HCT116 (cell line): ENCODE measurements at regions not wholly inside any gene's neighbourhood (a gene's known extent, or its start where the extent isn't known, plus 50 kb on each side); places are given as distances from the start of the nearest gene placed in this dataset.

Experiments used
- ATAC-seq: fragments of 200-7000 bp; cut with Tn5 transposase; 2 replicates; pipeline ENCODE4 v1.9.1; 2020; ENCODE audit warnings: mild to moderate bottlenecking, moderate library complexity
- BruUV-seq: library from RNA; stranded (reverse); fragments of 400-500 nt; replicated peaks from 2 replicates; lab custom pipeline; 2021; lab: Mats Ljungman, UMichigan
- CTCF ChIA-PET: fragments of 300-600 bp; sonication (Branson Sonifier 250); formaldehyde crosslinking; loops from one replicate; lab custom pipeline; 2021; ENCODE audit warnings: antibody characterized with exemption; lab: Charles Lee
- POLR2A ChIA-PET: fragments of 300-600, 350-600 bp; sonication (Branson Sonifier 250); formaldehyde crosslinking; loops from one replicate; lab custom pipeline; 2021; ENCODE audit warnings: antibody characterized with exemption; lab: Charles Lee
- RAD21 ChIA-PET, 2 experiments: fragments of 300-600 bp; sonication (Branson Sonifier 250); formaldehyde crosslinking; loops; one replicate each; lab custom pipeline; 2023; ENCODE audit warnings: low total read pairs in 2 of 2; ENCODE audit not compliant: uncharacterized antibody in 2 of 2, unreplicated experiment in 2 of 2, low non-redundant PET in 1 of 2; lab: Charles Lee
- DNase-seq: peaks from one replicate; pipeline ENCODE4 v3.0.0-alpha.2; 2010; ENCODE audit warnings: low read depth, low spot score
- H2AFZ ChIP-seq: fragments of 200-600 bp; shearing (Covaris generic), sonication (generic); 2 replicates; pipeline ENCODE4 v1.6.1; 2017; ENCODE audit warnings: low read depth, mixed run types, mixed read lengths, antibody characterized with exemption, low read length; ENCODE audit not compliant: poor library complexity, severe bottlenecking
- H3K27ac ChIP-seq: 2 replicates; pipeline ENCODE4 v1.5.1; 2012; ENCODE audit warnings: low read depth, low read length
- H3K27me3 ChIP-seq: fragments of 200-600 bp; sonication (generic); 2 replicates; pipeline ENCODE4 v1.6.1; 2016; ENCODE audit warnings: mixed run types, low read length, mixed read lengths; ENCODE audit not compliant: insufficient read depth
- H3K36me3 ChIP-seq, 2 experiments: fragments of 200-500 bp in 1 of 2; fragments of 200-600 bp in 1 of 2; sonication (Bioruptor generic) in 1 of 2; sonication (generic) in 1 of 2; 2 replicates each; pipeline versions ENCODE4 v1.5.1 to v1.6.1; 2014 to 2016; ENCODE audit warnings: low read length in 2 of 2, inconsistent platforms in 1 of 2, mixed read lengths in 1 of 2, mixed run types in 1 of 2; ENCODE audit not compliant: insufficient read depth in 2 of 2, control insufficient read depth in 1 of 2
- H3K4me1 ChIP-seq, 2 experiments: fragments of 200-600 bp in 1 of 2; sonication (generic) in 1 of 2; 2 replicates each; pipeline versions ENCODE4 v1.5.1 to v1.6.1; 2012 to 2017; ENCODE audit warnings: low read length in 2 of 2, inconsistent platforms in 1 of 2, mild to moderate bottlenecking in 1 of 2, mixed read lengths in 1 of 2, mixed run types in 1 of 2, moderate library complexity in 1 of 2; ENCODE audit not compliant: insufficient read depth in 2 of 2, control insufficient read depth in 1 of 2
- H3K4me2 ChIP-seq: fragments of 200-600 bp; sonication (generic); 2 replicates; pipeline ENCODE4 v1.6.1; 2017; ENCODE audit warnings: mixed run types, low read length, mixed read lengths
- H3K4me3 ChIP-seq, 2 experiments: fragments of 200-600 bp in 1 of 2; sonication (generic) in 1 of 2; replicated peaks in 1 of 2; 2 replicates each; pipeline ENCODE4 v1.5.1; 2011 to 2016; ENCODE audit warnings: low read length in 2 of 2, control low read depth in 1 of 2, low read depth in 1 of 2, mild to moderate bottlenecking in 1 of 2, mixed read lengths in 1 of 2, mixed run types in 1 of 2
- H3K79me2 ChIP-seq: fragments of 200-600 bp; sonication (generic); 2 replicates; pipeline ENCODE4 v1.6.1; 2017; ENCODE audit warnings: mild to moderate bottlenecking, mixed run types, low read length, moderate library complexity, mixed read lengths; ENCODE audit not compliant: insufficient read depth
- H3K9ac ChIP-seq: fragments of 200-600 bp; sonication (generic); 2 replicates; pipeline ENCODE4 v1.6.1; 2016; ENCODE audit warnings: low read length, mixed read lengths
- H3K9me2 ChIP-seq: fragments of 200-600 bp; sonication (generic), shearing (Covaris generic); 2 replicates; pipeline ENCODE4 v1.6.1; 2017; ENCODE audit warnings: mixed run types, mild to moderate bottlenecking, moderate library complexity; ENCODE audit not compliant: insufficient read depth
- H3K9me3 ChIP-seq, 2 experiments: fragments of 200-500 bp in 1 of 2; fragments of 200-600 bp in 1 of 2; sonication (Bioruptor generic) in 1 of 2; sonication (generic) in 1 of 2; 2 replicates each; pipeline ENCODE4 v1.6.1; 2014 to 2017; ENCODE audit warnings: low read length in 2 of 2, mixed read lengths in 2 of 2, inconsistent platforms in 1 of 2, low read depth in 1 of 2, mild to moderate bottlenecking in 1 of 2, mixed run types in 1 of 2, moderate library complexity in 1 of 2; ENCODE audit not compliant: control insufficient read depth in 1 of 2, insufficient read depth in 1 of 2
- H4K20me1 ChIP-seq: fragments of 200-600 bp; sonication (generic), shearing (Covaris generic); 2 replicates; pipeline ENCODE4 v1.6.1; 2017; ENCODE audit warnings: mixed run types, mild to moderate bottlenecking, moderate library complexity; ENCODE audit not compliant: insufficient read depth
- ATF3 ChIP-seq: IDR thresholded peaks from 2 replicates; pipeline ENCODE4 v1.6.1; 2012
- CEBPB ChIP-seq: IDR thresholded peaks from 2 replicates; pipeline ENCODE4 v1.6.1; 2012; ENCODE audit warnings: low read depth
- CTCF ChIP-seq, 3 experiments: fragments of 200-600 bp in 1 of 3; sonication (generic) in 1 of 3; IDR thresholded peaks in 2 of 3; conservative IDR thresholded peaks in 1 of 3; 2 replicates each; pipeline ENCODE4 v1.5.1; 2012 to 2017; ENCODE audit warnings: low read depth in 2 of 3, low read length in 2 of 3, antibody characterized with exemption in 1 of 3, borderline replicate concordance in 1 of 3, control low read depth in 1 of 3, mild to moderate bottlenecking in 1 of 3, mixed read lengths in 1 of 3, mixed run types in 1 of 3, moderate library complexity in 1 of 3; ENCODE audit not compliant: insufficient read depth in 1 of 3
- EGR1 ChIP-seq: IDR thresholded peaks from 2 replicates; pipeline ENCODE4 v1.6.1; 2012; ENCODE audit warnings: low read depth
- ELF1 ChIP-seq: IDR thresholded peaks from 2 replicates; pipeline ENCODE4 v1.6.1; 2012; ENCODE audit warnings: low read depth, borderline replicate concordance
- EZH2 ChIP-seq: fragments of 200-600 bp; sonication (generic); IDR thresholded peaks from 2 replicates; pipeline ENCODE4 v1.6.1; 2017; ENCODE audit warnings: antibody characterized with exemption, mixed run types
- EZH2phosphoT487 ChIP-seq: fragments of 200-600 bp; IDR thresholded peaks from 2 replicates; pipeline ENCODE4 v1.6.1; 2018; ENCODE audit warnings: antibody characterized with exemption, borderline replicate concordance
- FOSL1 ChIP-seq: IDR thresholded peaks from 2 replicates; pipeline ENCODE4 v1.6.1; 2012; ENCODE audit warnings: low read depth
- JUND ChIP-seq: IDR thresholded peaks from 2 replicates; pipeline ENCODE4 v1.6.1; 2012
- MAX ChIP-seq: IDR thresholded peaks from 2 replicates; pipeline ENCODE4 v1.6.1; 2012
- POLR2AphosphoS5 ChIP-seq: IDR thresholded peaks from 2 replicates; pipeline ENCODE4 v1.6.1; 2011; ENCODE audit warnings: mild to moderate bottlenecking, low read depth, low read length, moderate library complexity
- RAD21 ChIP-seq: IDR thresholded peaks from 2 replicates; pipeline ENCODE4 v1.6.1; 2012; ENCODE audit warnings: low read depth, mild to moderate bottlenecking
- SIN3A ChIP-seq: IDR thresholded peaks from 2 replicates; pipeline ENCODE4 v1.6.1; 2012; ENCODE audit warnings: low read depth
- SP1 ChIP-seq: IDR thresholded peaks from 2 replicates; pipeline ENCODE4 v1.6.1; 2012; ENCODE audit warnings: low read depth
- SRF ChIP-seq: IDR thresholded peaks from 2 replicates; pipeline ENCODE4 v1.6.1; 2012; ENCODE audit warnings: low read depth
- TCF7L2 ChIP-seq: IDR thresholded peaks from 2 replicates; pipeline ENCODE4 v1.7.0; 2011; ENCODE audit warnings: borderline replicate concordance, inconsistent platforms; ENCODE audit not compliant: insufficient read depth, insufficient read length; ENCODE audit errors: extremely low read depth
- YY1 ChIP-seq: IDR thresholded peaks from 2 replicates; pipeline ENCODE4 v1.6.1; 2011; ENCODE audit warnings: low read length, low read depth, moderate library complexity, mild to moderate bottlenecking; ENCODE audit not compliant: insufficient replicate concordance; ENCODE audit errors: extremely low read depth
- ZFX ChIP-seq: fragments of 450-650 bp; IDR thresholded peaks from 2 replicates; pipeline ENCODE4 v1.6.1; 2017
- ZNF274 ChIP-seq: fragments of 200-500 bp; sonication (Bioruptor generic); IDR thresholded peaks from 2 replicates; pipeline ENCODE4 v1.6.1; 2014; ENCODE audit warnings: mild to moderate bottlenecking, low read depth, low read length, inconsistent platforms
- intact Hi-C: fragments of 100-400 bp; cut with micrococcal nuclease; formaldehyde crosslinking; loops from 2 replicates; pipeline ENCODE4 v1.10.0; 2022

- TF ChIP-seq SP1 (no peak), EZH2 (no peak), CEBPB (no peak), ATF3 (no peak), FOSL1 (no peak), POLR2AphosphoS5 (no peak), SIN3A (no peak), EZH2phosphoT487 (no peak), JUND (no peak), SRF (no peak), MAX (no peak), TCF7L2 (no peak), ELF1 (no peak), EGR1 (no peak), ZFX (no peak), CTCF (IDR thresholded peaks at IDR 0.05 in 2 of 3, conservative IDR thresholded peaks at IDR 0.05 in 1 of 3; ENCODE audit: borderline replicate concordance in 1 of 3, insufficient read depth in 1 of 3, low read depth in 2 of 3, low read length in 2 of 3) (no peak), YY1 (no peak), RAD21 (no peak), ZNF274 (no peak)
- RAD21 ChIA-PET = no interaction called here
Measured at GRCh38 chr20:61159957-61160686, 91.9 kb upstream of the CDH4 start.

More at GRCh38 chr20:61159957-61160686, 91.9 kb upstream of the CDH4 start:
- Histone ChIP-seq H4K20me1 (no peaks in the 10 kb centered on the region), H3K27ac (no peak overlapping the region), H3K36me3 (no peaks in the 10 kb centered on the region), H3K4me1 (no peaks in the 10 kb centered on the region), H3K9ac (no peak overlapping the region), H3K4me2 (no peak overlapping the region), H3K9me3 (peaks cover 0 to 21% of the 10 kb centered on the region in 2 experiments; a peak in 2 of 4 replicates), H2AFZ (no peak overlapping the region), H3K9me2 (no peaks in the 10 kb centered on the region), H3K79me2 (no peaks in the 10 kb centered on the region), H3K27me3 (no peaks in the 10 kb centered on the region), H3K4me3 (no peak overlapping the region)
- intact Hi-C loops = no loop called here
- no TSS peak for BruUV-seq
- ChIA-PET CTCF (no interaction called here), POLR2A (no interaction called here)
- ATAC-seq (no peak), DNase-seq (no peak)
